CD4-positive, alpha-beta T cell treated with Interleukin-1 beta for 1 hour (primary cell): ENCODE measurements at regions not wholly inside any gene's neighbourhood (a gene's known extent, or its start where the extent isn't known, plus 50 kb on each side); places are given as distances from the start of the nearest gene placed in this dataset.
A peak's percentile ranks its signal among the peaks of the same experiment; 100 is the strongest.

ENCODE experiments used
- DNase-seq, 2 donors: peaks; one replicate each; pipeline ENCODE4 v3.0.0-alpha.2; 2020 to 2022

DNA sequence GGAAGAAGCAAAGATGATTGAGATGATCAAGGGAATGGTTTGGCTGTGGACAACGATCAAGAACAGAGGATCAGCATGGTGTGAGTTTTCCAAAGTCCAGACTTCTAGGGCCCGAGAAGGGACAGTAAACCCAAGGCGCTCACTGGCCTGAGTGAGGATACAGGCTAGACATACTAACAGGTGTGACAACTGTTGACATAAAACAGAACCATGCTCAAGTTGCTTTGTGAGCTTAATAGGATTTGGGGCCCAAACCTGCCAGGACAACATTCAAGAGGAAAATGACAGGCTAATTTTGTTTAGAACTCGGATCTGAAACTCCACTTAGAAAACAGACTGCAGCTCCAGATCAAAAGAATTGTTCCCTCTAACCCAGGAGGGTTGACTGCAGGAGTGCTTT is 68.1 kb upstream of the ACKR3 start:
- no peak for DNase-seq

GRCh38 chr2:236503100-236503499 is 66.5 kb upstream of the ACKR3 start:
- no peak for DNase-seq

DNA sequence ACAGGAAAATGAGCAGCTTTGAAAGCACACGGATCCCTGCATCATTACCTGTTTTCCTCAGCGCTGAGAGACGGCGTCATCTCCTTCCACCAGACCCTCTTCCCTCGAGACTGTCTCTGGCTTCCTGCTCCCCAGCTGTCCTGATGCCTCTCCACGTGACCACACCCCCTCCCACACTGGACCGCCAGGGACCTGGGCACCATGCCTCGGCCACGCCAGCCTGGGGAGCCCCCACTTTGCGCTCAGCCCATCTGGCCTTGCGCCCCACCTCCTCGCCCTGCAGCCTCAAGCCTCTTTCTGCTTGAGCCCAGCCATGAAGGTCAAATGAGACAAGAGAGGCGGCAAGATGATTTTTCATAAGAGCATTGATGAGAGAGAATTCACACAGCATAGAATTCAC is 66.0 kb upstream of the ACKR3 start:
- DNase-seq = no peak

DNA sequence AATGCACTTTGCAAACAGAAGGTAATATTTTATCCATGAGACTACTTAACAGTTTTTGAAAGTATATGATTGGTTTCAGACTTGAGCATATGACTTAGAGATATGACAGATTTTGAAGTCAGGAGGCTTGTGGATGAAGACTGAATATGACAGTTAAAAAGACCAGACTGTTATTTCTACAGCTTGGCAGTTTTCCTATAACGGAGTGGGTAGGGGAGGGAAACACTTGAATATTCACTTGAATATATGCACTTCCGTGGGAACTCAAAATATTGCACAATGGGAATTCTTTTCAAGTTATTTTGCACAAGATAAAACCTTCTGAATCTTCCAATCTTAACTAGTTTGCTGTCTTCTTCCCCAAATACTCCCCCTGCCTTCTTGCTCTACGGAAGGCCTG is 64.6 kb upstream of the ACKR3 start:
- no peak for DNase-seq

DNA sequence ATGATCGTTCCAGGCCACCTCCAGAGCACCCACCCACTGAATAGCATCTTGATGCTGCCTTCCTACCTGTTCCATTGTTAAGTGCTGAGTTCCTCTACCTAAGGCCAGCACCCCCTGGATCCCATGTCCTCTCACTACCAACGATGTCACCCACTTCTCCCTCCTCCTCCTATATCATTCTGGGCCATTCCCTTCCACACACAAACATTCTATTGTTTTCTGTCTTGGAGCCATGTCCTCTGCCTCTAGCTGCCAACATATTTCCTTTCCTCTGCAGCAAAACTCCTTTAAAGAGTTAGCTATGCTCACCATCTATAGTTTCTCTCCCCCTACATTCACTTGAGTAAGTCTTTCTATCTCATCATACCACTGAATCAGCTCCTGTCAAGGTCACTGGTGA is 64.0 kb upstream of the ACKR3 start:
- DNase-seq = no peak

DNA sequence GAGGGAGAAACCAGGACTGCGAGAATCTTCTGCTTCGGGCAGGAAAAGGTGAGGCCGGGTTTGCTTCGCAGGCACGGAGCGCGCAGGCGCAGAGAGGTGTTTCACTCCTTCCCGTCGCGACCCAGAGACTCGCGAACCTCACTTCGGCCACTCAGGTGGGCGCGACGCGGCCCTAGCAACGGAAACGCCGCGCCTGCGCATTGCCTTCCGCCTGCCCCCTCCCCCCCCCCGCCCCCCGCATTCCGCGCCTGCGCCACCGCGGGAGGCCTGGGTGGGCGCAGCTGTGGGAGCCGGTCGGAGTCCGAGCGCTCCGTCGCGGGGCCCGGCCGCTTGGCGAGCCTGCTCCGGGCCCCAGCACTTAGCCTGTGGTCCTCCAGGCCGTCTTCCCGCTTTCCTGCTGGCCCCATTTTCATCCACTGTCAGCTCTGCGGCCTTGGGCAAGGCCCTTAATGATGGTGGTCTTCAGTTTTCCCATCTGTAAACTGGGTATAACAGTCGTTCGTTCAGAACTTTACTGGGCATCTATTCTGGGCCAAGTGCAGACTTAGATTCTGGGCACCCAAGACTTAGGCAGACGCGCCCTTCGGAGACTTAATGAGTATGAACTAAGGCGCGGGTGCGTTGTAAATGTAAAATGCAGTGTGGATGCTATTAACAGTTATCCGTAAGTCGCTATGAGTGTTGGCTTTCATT is 62.1 kb upstream of the ACKR3 start:
- peak; percentile 62 to 72 for DNase-seq

DNA sequence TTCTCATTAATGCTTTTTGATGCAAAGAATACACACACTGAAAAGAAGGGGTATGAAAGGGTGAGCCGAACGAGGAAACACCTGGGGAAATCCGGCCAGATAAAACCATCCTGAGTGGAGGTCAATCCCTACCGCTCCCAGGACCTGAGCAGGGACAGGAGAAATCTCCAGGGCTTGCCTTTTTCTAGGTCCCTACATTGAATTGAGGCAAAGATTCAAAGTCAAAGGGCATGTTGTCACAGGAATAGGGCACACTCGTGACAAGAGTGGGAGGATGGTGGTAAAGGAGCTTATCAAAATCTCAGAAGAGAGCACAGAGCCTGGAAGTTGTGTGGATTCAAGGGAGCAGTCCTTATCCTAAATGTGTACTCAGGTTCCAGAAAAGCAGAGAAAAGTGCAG is 61.2 kb upstream of the ACKR3 start:
- no peak for DNase-seq

DNA sequence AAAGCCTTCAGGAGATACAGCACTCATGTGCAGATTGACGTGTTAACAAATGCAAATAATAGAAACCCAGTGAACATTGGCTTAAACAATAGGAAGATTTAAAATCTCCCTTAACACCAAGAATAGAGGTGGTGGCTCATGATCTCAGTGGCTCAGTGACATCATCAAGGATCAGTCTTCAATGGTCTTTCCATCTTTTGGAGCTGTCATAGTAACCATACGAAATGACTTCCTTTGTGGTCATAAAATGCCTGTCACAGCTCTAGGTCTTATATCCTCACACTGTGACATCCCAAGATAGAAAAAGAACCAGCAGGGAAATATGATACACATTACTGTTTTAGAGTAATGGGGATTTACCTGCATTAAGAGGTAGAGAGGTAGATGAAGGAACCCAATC is 59.6 kb upstream of the ACKR3 start:
- no peak for DNase-seq

- DNase-seq = no peak
Observed at GRCh38 chr2:236511266-236511665, 58.4 kb upstream of the ACKR3 start.

- no peak for DNase-seq
Observed at GRCh38 chr2:236512267-236512666, 57.4 kb upstream of the ACKR3 start.

DNA sequence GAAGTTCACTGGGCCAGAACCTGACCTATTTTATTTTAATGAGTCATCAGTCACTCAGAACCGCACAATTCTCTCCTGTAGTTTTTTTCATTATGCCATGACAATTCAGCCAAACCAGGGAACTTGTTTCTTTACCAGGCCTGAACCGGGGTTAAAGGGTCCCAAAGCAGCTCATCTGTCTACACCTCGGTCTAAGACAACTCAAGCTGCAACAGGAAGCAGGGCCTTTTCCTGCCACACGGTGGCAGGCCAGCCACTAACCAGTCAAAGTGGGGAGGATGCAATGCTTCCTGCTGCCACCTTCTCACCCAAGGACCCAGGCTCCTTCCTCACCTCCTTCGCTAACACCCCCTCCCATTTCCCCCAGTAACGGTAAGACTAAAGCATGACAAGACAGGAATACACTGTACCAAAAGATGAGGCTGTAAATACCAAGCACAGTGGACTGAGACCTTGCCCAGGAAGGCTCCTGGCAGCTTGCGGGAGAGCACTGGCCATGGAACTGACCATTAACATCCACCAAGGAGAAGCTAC is 56.7 kb upstream of the ACKR3 start:
- peak; percentile 77 to 79 for DNase-seq

GRCh38 chr2:236513956-236514355 is 55.7 kb upstream of the ACKR3 start:
- no peak for DNase-seq

DNA sequence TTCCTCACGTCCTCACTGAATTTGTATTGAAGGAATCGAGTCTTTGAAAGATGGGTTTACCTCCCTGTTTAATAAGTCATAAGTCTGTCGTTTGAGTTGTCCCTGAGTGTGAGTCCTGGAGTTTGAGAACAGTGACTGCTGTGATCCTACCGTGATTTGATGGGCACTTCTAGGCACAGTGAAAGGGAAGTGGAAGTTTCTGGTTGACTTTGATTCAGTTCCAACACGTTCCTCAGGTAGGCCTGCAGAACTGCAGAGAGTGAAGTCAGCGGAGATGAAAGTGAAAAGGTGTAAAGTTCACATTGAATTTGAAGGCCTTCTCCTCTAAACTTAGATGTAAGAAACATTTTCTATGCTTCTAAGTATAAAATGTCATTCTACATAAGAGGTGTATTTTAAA is 52.9 kb upstream of the ACKR3 start:
- no peak for DNase-seq

GRCh38 chr2:236517251-236518031 is 52.2 kb upstream of the ACKR3 start:
- no peak for DNase-seq
